HG03025 (cell line): ENCODE measurements at regions not wholly inside any gene's neighbourhood (a gene's known extent, or its start where the extent isn't known, plus 50 kb on each side); places are given as distances from the start of the nearest gene placed in this dataset.
"Not testable (repeated sequence)": the region's sequence is repeated elsewhere in the genome, so short reads cannot be mapped to it uniquely, and the experiment has no call there.

Experiments
- ATAC-seq: cut with Tn5 transposase; IDR thresholded peaks from one replicate; pipeline ENCODE4 v1.9.1; 2021; ENCODE audit warnings: mild to moderate bottlenecking, moderate library complexity; ENCODE audit not compliant: unreplicated experiment, low FRiP score

DNA sequence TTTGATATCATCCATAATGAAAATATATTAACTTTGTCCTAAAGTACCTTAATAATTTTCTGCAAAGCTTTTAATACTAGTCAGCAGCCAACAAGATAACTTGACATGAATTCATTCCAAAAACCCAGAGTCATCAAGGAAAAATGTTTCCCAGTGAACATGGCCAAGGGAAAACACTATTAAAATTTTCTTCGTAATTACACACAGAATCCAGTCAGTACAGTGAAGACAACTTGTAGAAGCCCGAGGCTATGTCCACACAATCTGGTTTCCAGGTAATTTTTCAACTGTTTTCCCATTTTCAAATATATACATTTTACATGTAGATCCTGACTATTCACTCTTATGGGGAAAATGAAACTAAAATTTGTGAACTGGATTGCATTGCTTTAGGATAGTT is 600.9 kb downstream of the CDH8 start:
- no peak for ATAC-seq

DNA sequence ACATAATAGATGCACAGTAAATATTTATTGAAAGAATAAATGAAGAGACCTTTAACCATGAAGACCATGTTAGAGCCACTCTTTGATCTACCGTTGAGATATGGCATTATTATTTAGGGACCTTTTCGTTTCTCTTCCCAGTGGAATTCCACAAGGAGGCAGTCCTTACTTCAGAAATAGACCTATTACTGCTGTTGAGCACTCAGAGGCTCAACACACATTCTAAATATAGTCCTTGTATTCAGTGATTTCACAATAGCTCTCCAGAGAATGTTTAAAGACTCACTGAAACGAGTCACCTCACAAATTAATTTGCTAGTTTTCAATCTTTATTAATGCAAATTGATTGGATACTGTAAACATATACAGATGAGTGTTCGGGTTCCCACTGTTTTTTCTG is 603.8 kb downstream of the CDH8 start:
- no peak for ATAC-seq

DNA sequence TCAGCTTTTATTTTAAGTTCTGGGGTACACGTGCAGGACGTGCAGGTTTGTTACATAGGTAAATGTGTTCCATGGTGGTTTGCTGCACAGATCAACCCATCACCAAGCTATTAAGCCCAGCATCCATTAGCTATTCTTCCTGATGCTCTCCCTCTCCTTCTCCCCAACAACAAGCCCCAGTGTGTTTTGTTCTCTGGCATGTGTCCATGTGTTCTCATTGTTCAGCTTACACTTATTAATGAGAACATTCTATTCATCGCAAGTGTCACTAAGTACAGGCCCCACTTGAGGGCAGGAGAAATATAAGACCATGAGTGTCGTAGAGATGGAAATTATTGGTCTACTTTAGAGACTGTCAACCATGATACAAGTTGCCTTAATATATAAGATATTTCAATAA is 615.1 kb downstream of the CDH8 start:
- no peak for ATAC-seq

DNA sequence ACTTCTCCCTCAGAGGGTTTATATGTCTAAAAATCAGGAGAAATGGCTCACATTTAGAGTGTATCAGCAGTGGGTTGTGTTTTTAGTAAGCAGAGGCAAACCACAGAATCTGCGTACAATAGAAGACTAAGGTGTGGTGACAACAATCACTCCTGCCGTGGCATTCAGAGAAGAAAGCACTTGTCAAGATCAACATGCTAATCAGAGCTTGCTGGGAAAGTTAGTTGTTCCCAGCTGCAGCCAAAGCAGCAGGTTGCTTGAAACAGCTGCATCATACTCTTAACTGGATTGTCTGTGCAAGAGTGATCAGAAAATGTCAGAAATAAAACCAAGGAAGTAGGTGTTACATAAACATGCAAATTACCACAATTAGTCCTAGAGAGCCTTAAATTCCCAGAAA is 616.4 kb downstream of the CDH8 start:
- no peak for ATAC-seq

DNA sequence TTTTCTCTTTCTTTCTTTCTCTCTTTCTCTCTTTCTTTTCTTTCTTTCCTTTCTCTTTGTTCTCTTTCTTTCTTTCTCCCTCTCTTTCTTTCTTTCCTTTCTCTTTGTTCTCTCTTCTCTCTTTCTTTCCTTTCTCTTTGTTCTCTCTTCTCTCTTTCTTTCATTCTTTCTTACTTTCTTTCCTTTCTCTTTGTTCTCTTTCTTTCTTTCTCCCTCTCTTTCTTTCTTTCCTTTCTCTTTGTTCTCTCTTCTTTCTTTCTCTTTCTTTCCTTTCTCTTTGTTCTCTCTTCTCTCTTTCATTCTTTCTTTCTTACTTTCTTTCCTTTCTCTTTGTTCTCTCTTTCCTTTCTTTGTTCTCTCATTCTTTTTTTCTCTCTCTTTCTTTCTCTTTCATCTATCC is 617.4 kb downstream of the CDH8 start:
- not testable (repeated sequence) for ATAC-seq

DNA sequence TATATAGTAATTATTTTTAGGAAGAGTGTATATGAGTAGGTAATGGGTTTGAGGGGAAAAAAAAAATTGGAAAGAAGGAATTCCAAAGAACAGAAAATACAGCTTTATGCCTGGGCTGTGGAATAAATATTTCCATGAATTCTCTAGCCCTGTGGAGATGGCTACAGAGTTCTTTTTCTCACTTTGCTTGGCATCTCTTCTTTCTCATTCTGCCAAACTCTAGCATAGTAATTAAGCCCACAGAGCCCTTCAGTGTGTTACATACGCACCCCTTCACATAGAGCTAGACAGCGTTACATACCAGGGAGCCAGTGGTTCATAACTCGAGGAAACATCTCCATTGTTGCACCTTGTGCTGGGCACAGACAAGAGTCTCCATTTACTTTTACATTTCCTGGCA is 621.1 kb downstream of the CDH8 start:
- no peak for ATAC-seq

DNA sequence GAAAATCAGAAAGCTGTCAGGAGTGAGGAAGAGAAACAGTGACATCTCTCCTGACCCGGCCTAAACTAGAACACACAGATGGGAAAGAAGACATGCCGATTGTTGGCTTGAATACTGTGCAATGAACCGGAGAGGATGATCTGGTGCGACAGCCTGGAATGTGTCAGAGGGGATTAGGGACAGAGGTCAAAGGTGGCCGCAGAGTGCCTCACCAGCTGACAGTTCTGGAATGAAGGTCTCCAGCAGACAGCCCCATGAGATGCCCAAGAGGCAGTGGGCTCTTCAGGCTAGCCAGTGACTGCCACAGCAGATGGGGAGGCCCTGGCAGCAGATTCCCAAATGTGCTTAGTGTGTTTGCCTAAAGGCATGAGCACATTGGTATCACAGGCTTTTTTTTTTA is 623.2 kb downstream of the CDH8 start:
- no peak for ATAC-seq

DNA sequence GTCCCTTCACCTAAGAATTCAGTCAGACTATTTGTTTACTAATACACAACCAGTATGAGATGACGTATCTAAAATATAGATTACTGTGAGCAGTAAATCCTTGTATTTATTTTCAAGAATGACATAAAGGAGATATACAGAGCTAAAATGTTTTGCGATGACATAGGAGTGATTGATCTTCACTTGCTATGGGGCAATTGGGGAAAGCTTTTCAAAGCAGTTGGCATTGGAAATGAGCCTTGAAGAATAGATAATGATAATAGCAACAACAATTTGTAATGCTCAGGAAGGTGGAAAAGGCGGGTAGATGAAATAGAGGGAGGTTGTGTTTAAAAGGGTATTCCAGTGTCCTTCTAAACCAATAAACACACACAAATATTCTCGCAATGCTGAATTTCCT is 623.7 kb downstream of the CDH8 start:
- no peak for ATAC-seq

DNA sequence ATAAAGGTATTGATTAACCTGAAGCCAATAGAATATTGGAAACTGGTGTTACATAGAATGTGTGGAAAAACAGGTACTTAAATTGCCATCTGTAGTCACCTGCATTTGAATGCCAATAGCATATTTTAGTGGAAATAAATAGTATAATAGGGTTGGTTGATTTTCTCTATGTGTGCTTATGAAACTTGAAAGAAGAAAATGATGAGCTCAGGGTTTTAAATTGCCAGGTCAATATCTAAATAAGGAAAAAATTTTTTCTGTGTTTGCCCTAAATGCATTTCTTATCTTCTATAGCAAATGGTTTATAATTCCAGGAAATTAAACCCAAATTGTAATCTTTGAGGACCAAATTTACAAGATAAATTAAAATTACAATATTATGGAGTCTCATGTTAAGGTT is 626.6 kb downstream of the CDH8 start:
- no peak for ATAC-seq

DNA sequence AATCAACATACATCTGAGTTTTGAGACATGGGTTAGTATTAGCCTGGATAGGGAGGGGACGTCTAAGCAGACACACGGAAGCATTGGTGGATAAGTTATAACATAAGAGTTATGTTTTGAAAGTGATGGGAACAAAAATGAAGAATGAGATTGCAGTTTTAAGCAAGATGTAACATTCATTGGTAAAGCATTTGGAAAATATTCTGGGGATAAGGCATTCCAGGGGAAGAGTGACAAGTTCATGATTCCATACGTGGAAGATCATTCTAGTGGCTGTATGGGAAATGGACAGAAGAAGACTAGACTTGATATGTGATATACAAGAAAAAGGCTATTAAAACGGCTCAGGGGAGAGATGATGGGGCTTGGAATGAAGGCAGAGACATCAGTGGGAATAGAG is 632.9 kb downstream of the CDH8 start:
- ATAC-seq, result no peak

DNA sequence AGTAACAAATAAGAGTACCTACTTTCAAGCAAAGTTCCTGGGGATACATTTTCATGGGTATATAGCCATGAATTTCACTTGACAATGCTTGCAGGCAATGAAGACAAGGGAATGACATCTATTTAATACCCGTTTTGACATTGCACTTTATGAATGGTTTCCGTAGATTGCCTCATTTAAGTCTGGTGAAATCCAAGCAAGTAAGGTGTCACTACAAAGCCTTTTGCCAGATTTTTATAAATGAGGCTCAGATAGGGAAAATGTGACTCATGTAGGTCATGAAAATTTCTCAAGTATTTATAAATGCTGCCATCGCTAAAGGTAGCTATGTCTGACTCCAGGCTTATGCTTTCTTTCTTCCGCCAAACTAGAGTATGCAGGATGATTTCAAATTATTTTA is 644.3 kb downstream of the CDH8 start:
- ATAC-seq, result no peak

DNA sequence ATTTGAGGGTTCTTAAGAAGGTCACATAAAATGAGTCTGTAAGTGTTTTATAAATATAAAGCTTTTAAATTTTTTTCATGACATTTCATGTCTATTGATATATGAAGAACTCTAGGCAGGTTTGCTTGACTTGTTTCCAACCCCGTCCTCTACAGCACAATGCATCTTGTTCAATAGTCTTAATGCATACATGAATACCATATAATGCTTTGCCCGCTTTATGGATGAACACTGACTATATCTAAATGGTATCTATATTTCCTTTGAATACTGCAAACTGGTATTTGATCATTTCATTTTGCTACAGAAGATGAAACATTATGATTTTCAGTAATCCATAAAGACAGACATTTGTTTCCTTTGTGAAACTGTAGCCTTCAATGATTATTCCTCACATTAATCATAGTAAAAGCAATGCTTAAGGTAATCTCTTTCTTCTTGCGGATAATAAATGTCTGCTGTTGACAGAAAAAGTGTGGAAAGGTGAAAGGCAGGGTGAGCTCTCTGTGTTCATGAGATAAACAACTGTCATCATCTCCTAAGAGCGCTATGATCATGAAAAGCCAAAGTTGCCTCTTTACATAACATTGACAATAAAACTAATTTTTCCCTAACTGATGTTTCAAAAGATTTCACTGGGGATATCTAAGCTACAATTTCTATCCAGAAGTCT is 645.1 kb downstream of the CDH8 start:
- ATAC-seq, result no peak

DNA sequence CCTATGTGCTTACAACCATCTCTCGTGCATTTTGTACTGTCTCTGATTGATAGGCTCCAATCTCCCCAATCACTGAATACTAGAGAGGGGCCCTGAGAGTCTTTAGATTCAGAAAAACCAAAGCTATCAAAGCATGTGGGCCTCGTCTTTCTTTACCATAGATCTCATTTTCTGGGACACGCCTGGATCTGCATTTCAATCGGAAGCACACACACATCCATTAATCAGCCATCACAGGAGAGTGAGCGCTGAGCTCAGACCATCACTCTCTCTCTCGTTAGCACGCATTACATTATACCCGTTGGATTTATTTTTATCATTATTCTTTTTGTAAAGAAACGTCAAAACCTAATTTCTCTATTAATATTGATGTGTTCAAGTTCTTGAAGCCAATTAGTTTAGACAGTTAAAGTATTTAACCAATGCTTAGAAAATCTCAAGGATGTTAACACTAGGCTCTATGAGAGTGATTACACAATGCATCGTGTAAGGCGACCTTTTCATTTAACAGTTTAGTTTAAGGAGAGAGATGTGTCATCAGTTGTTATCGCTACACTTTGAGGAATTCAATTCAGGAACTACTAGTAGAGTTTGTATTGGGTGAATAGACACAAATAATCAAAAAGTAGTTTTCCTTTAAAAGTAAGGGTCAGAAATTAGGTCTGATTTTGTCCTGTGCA is 650.7 kb downstream of the CDH8 start:
- no peak for ATAC-seq

DNA sequence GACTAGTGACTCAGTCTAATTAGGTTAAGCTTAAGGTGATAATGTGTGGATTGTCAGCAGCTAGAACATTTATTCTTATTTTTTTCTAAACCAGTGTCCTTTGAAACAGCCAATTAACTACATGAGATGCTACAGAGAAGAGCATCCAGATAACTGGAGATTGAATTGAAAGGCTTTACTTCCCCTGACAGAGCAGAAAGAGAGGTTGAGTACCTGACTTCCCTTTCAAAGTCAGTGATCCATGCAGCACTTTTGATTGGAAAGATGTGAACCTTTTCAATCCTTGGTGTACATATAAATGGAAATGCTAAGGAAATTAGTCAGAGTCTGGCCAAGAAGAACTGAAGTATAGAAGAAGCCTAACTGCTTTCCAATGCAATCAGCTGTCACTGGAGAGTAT is 653.8 kb downstream of the CDH8 start:
- no peak for ATAC-seq

DNA sequence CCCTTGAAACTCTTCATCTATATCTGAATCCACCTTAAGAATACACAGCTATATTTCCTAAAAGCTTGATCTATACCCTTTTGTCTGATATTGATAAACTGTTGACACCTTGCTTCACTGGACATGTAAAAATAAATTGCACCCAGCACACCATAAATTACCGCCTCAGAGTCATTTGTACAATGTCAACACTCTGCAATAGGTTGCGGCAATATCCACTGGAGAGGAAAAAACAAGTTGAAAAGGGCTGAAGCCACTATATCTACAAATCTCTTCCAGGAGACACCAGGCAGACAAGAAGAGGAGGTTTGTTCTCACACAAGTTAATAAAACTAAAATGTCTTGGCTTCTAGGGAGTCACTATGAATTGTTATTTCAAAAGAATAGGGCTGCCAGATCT is 656.9 kb downstream of the CDH8 start:
- ATAC-seq, result no peak

DNA sequence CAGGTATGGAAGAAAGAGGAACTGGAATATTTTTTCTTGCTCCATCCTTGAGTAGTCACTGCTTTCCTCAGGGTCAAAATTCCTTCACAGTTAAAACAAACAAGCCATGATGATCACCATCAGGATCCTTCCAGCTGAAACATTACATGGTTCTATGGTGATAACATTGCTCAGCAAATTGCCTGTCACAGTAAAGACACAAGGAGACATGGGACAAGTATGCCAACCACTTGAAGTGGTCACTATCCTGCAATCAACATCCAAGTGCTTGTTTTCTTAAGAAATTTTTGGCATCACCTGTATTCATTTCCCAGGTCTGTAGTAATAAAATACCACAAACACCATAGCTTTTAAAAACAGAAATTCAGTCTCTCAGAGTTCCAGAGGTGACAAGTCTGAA is 662.2 kb downstream of the CDH8 start:
- no peak for ATAC-seq

DNA sequence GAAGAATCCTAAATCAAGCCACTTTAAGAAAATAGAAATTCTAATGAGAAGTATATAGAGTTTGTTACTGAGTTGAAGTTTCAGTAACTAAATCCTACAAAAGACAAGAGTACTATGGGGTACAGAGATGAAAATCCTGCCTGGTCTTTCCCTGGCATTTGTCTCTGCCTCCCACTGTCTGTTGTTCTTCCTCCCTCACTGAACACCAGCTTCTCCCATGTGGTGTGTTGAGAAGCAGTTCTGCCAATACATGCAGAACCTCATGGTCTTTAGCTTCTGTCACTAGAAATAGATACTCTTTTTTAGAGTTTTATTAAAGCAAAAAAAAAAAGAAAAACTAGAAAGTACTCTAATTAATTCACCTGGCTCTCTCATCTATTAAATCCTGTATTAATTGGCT is 664.4 kb downstream of the CDH8 start:
- no peak for ATAC-seq

DNA sequence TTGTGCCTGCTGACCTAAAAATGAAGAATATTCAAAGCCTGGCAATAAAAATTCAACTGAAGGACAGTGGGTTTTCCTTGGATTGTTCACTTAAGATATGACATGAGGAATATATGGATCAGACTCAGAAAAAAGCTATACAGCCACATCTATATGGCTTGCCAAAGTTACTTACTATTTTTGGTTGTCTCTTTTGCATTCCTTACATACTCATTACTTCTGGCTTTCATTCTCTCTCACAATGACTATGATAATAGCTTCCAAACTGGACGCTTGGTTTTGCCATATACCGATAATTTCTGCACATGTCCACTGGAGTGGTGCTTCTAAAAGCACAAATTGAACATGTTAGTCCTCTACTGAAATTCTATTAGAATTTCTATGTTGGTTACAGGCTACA is 664.9 kb downstream of the CDH8 start:
- no peak for ATAC-seq

DNA sequence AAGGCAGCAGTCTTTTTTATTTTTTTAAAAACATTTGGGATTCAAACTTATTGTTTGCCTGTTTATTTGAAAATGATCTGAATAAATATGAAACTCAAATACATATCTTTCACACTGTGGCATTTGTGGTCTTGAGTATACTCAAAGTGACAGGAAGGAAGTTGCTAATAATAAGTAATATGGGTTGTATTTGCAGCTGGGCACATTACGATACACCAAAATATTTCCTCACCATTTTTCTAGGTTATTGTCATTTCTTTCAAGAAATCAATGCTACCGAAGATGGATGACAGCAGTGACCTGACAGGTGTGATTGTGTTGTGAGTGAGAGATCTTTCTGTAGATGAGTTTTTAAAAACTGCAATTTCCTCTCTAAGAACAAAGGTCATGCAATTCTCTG is 665.7 kb downstream of the CDH8 start:
- ATAC-seq, result no peak

DNA sequence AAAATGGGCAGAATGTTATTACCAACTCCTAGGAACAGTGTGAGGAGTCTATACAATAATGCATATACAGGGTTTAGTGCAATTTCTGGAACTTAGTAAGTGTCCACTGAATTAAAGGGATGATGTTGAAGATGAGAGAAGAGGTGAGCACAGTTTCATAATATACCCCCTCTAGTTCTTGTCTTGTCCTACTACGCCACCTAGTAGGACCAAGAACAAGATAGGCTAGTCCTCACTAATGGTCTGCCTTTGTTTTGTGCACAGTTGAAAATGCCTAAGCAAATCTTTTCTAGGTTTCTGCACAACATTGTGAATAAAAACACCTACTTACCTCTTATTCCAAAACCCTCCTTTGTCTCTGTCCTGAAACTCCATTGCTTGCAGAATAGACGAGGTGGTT is 670.2 kb downstream of the CDH8 start:
- ATAC-seq, result no peak

DNA sequence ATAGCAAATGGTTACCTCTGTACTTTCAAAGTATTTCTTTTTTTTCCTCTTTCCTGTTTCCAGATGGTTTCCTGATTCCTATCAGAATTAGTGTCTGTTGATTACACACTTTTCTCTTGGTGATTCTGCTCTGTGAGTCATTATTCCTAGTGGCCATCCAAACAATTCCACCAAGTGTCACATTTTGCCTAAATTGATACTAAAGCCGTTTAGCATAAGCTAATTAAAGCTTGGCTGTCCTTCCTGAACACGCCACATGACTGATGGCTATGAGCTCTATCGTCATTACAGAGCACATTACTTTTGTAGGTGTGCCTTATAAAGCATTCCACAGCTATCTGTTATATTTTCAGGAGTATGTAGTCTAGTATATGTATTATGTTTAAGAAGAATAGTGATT is 671.2 kb downstream of the CDH8 start:
- no peak for ATAC-seq

DNA sequence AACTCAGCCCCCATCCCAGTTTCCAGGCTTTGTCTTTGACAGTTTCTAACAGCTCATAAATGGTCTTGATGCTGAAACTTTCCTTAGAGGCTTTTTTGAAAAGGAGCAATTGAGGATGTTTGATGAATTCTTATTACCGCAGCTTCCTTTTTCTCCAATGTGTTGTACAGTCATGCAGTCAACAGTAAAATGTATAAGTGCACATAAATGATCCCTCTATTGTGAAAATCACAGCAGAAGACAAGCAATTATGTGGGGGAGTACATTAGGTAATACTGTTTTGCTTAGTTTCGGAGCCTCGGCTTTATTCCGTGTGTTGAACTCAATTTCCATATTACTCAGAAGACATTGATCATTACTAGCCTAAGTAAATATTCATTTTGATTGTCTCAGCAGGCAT is 673.7 kb downstream of the CDH8 start:
- ATAC-seq, result no peak

DNA sequence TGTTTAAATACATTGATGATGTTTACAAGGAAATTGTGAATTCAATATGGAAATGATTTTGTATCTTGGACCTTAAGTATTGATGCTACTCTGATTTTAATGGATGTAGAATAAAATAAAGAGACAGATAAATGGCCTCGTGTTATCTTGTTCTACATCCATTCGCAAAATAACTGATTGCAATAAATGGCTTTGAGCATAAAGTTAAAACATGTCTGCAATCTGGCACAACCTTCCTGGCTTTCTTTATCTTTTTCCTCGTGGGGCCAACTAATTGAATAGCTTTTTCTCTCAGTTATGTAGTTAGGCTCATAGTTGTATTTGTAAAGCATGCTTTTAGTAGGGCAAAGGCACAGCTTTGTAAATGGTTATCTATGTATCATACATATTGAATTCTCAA is 691.4 kb downstream of the CDH8 start:
- ATAC-seq, result no peak
